ENCODE measurements at regions not wholly inside any gene's neighbourhood (a gene's known extent, or its start where the extent isn't known, plus 50 kb on each side); places are given as distances from the start of the nearest gene placed in this dataset.

DNA sequence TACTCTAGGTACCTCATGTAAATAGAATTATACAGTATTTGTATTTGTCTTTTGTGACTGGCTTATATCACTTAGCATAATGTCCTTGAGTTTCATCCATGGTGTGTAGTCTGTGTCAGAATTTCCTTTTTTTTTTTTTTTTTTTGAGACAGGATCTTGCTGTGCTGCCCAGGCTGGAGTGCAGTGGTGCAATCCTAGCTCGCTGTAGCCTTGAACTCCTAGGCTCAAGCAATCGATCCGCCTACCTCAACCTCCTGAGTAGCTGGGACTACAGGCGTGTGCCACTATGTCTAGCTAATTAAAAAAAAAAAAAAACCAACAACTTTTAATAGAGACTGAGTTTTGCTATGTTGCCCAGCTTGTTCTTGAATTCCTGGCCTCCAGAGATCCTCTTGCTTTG lies 89.8 kb upstream of the PODXL start:
- TF ChIP-seq, protein P1, sequence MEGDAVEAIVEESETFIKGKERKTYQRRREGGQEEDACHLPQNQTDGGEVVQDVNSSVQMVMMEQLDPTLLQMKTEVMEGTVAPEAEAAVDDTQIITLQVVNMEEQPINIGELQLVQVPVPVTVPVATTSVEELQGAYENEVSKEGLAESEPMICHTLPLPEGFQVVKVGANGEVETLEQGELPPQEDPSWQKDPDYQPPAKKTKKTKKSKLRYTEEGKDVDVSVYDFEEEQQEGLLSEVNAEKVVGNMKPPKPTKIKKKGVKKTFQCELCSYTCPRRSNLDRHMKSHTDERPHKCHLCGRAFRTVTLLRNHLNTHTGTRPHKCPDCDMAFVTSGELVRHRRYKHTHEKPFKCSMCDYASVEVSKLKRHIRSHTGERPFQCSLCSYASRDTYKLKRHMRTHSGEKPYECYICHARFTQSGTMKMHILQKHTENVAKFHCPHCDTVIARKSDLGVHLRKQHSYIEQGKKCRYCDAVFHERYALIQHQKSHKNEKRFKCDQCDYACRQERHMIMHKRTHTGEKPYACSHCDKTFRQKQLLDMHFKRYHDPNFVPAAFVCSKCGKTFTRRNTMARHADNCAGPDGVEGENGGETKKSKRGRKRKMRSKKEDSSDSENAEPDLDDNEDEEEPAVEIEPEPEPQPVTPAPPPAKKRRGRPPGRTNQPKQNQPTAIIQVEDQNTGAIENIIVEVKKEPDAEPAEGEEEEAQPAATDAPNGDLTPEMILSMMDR (IDR thresholded peaks at IDR 0.05), result no peak
- no peak for TF ChIP-seq POLR2A (IDR thresholded peaks at IDR 0.05)
